SU-DHL-6 (cell line): ENCODE measurements at regions not wholly inside any gene's neighbourhood (a gene's known extent, or its start where the extent isn't known, plus 50 kb on each side); places are given as distances from the start of the nearest gene placed in this dataset.

Source experiments
- H2AFZ ChIP-seq: fragments of 200-600 bp; sonication (generic); 2 replicates; pipeline ENCODE4 v1.6.1; 2014; ENCODE audit warnings: low read depth, mild to moderate bottlenecking, moderate library complexity, mixed read lengths, antibody characterized with exemption, low read length; ENCODE audit not compliant: severe bottlenecking
- H3F3A ChIP-seq: fragments of 200-600 bp; shearing (Covaris generic); 2 replicates; pipeline ENCODE4 v1.6.0; 2016; ENCODE audit warnings: antibody characterized with exemption, mild to moderate bottlenecking; ENCODE audit not compliant: insufficient read depth
- H3K27ac ChIP-seq: fragments of 200-600 bp; sonication (generic); 2 replicates; pipeline ENCODE4 v1.5.1; 2016; ENCODE audit warnings: low read depth, mild to moderate bottlenecking, low read length, moderate library complexity, mixed read lengths
- H3K27me3 ChIP-seq: fragments of 200-600 bp; sonication (generic), shearing (Covaris generic); 2 replicates; pipeline ENCODE4 v1.6.0; 2014; ENCODE audit warnings: mild to moderate bottlenecking, low read length
- H3K36me3 ChIP-seq: fragments of 200-600 bp; sonication (generic); 2 replicates; pipeline ENCODE4 v1.6.1; 2014; ENCODE audit warnings: mild to moderate bottlenecking, low read length, mixed read lengths
- H3K4me2 ChIP-seq: fragments of 300-600, 200-600 bp; shearing (Covaris generic), sonication (generic); 2 replicates; pipeline ENCODE4 v1.6.0; 2014; ENCODE audit warnings: low read length, low read depth, mild to moderate bottlenecking; ENCODE audit not compliant: poor library complexity, severe bottlenecking
- H3K4me3 ChIP-seq: fragments of 200-600 bp; sonication (generic); 2 replicates; pipeline ENCODE4 v1.5.1; 2014; ENCODE audit warnings: antibody characterized with exemption, low read length, mild to moderate bottlenecking, mixed read lengths; ENCODE audit not compliant: insufficient read depth, poor library complexity, severe bottlenecking
- H3K79me2 ChIP-seq: fragments of 200-600 bp; sonication (generic); 2 replicates; pipeline ENCODE4 v1.6.1; 2014; ENCODE audit warnings: mild to moderate bottlenecking, low read length, moderate library complexity; ENCODE audit not compliant: insufficient read depth
- H3K9ac ChIP-seq: fragments of 200-600 bp; sonication (generic); 2 replicates; pipeline ENCODE4 v1.7.0; 2014; ENCODE audit warnings: mild to moderate bottlenecking, low read length
- H3K9me2 ChIP-seq: fragments of 200-600 bp; sonication (generic); replicated peaks from 2 replicates; pipeline ENCODE4 v1.6.1; 2014; ENCODE audit warnings: low read length; ENCODE audit not compliant: insufficient read depth
- H3K9me3 ChIP-seq: fragments of 200-600 bp; sonication (generic); 2 replicates; pipeline ENCODE4 v1.6.1; 2014; ENCODE audit warnings: low read length, mixed read lengths; ENCODE audit not compliant: insufficient read depth
- H4K20me1 ChIP-seq: fragments of 200-600 bp; sonication (generic); 2 replicates; pipeline ENCODE4 v1.6.1; 2014; ENCODE audit warnings: low read depth, mild to moderate bottlenecking, antibody characterized with exemption, low read length, moderate library complexity, mixed read lengths
- EZH2phosphoT487 ChIP-seq: fragments of 200-600 bp; sonication (generic), shearing (Covaris generic); conservative IDR thresholded peaks from 2 replicates; pipeline ENCODE4 v1.6.1; 2018; ENCODE audit warnings: mild to moderate bottlenecking, antibody characterized with exemption, low read length, moderate library complexity, mixed read lengths
- TF ChIP-seq, protein P1 (sequence below): fragments of 200-600 bp; sonication (generic); IDR thresholded peaks from one replicate; pipeline ENCODE4 v1.5.1; 2017; ENCODE audit warnings: antibody characterized with exemption, mild to moderate bottlenecking, low read length, moderate library complexity; ENCODE audit not compliant: insufficient read depth, poor library complexity, severe bottlenecking

DNA sequence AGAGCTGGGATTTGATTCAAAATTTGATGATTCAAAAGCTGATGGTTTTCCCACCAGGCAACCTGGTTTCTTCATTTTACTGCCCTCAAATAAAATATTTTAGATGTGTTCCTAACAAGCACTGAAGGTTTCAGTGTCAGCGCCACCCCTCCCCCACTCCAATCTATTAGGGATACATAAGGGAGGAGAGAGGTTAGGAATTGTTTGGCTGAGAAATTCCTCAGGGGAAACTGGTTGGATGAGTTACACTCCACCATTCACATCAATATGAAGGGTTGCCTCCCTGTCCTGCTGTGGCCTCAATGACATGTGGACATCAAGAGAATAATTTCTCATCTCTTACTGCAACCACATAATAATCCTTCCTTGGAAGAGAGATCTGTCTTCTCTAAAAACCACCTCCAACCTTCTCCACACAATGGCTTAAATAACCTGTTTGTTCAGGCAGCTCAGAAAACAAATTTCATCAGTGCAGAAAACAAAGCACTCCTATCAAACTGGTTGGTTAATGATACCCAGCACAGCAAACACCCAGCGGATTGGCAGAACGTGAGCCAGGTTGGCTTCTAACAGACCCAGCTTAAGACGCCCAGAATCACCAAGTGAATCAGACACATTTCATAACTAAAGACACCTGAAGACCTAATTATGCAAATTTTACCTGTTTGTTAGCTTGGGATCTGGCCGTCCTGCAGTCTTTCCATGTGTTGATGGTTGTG lies 136.0 kb upstream of the SGK1 start:
- no peaks in the 10 kb centered on the region for H4K20me1 ChIP-seq
- H2AFZ ChIP-seq: no peak overlapping the region
- H3K36me3 ChIP-seq: no peaks in the 10 kb centered on the region
- no peak overlapping the region for H3K9ac ChIP-seq
- H3K9me2 ChIP-seq: no peaks in the 10 kb centered on the region
- no peak overlapping the region for H3K27ac ChIP-seq
- H3K79me2 ChIP-seq: no peaks in the 10 kb centered on the region
- TF ChIP-seq, protein P1, sequence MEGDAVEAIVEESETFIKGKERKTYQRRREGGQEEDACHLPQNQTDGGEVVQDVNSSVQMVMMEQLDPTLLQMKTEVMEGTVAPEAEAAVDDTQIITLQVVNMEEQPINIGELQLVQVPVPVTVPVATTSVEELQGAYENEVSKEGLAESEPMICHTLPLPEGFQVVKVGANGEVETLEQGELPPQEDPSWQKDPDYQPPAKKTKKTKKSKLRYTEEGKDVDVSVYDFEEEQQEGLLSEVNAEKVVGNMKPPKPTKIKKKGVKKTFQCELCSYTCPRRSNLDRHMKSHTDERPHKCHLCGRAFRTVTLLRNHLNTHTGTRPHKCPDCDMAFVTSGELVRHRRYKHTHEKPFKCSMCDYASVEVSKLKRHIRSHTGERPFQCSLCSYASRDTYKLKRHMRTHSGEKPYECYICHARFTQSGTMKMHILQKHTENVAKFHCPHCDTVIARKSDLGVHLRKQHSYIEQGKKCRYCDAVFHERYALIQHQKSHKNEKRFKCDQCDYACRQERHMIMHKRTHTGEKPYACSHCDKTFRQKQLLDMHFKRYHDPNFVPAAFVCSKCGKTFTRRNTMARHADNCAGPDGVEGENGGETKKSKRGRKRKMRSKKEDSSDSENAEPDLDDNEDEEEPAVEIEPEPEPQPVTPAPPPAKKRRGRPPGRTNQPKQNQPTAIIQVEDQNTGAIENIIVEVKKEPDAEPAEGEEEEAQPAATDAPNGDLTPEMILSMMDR: no peak
- TF ChIP-seq EZH2phosphoT487: no peak
- no peaks in the 10 kb centered on the region for H3F3A ChIP-seq
- no peak overlapping the region for H3K4me2 ChIP-seq
- H3K9me3 ChIP-seq: no peaks in the 10 kb centered on the region
- H3K4me3 ChIP-seq: no peak overlapping the region
- H3K27me3 ChIP-seq: no peaks in the 10 kb centered on the region

DNA sequence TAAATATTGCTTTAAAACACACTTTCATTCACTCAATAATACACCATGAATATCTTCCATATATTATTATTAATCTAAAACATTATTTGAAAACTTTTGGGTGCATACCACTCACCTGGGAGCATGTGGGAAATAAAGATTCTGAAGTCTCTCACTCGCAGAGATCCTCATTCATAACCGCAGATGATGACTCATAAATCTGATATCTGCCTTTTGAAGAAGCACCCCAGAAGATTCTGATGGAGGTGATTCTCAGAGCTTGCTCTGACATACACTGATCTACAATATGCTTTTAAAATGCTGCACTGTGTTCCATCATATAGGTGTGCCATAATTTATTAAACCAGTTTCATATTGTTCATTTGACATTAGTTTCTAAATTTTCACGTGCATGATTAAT lies 135.0 kb upstream of the SGK1 start:
- H4K20me1 ChIP-seq: no peaks in the 10 kb centered on the region
- H3K9me2 ChIP-seq: no peaks in the 10 kb centered on the region
- no peak overlapping the region for H3K4me2 ChIP-seq
- no peaks in the 10 kb centered on the region for H3F3A ChIP-seq
- H3K27ac ChIP-seq: no peak overlapping the region
- no peaks in the 10 kb centered on the region for H3K79me2 ChIP-seq
- no peaks in the 10 kb centered on the region for H3K36me3 ChIP-seq
- no peak overlapping the region for H3K4me3 ChIP-seq
- H3K9me3 ChIP-seq: no peaks in the 10 kb centered on the region
- no peak overlapping the region for H2AFZ ChIP-seq
- TF ChIP-seq, protein P1: no peak
- TF ChIP-seq EZH2phosphoT487: no peak
- no peak overlapping the region for H3K9ac ChIP-seq
- no peaks in the 10 kb centered on the region for H3K27me3 ChIP-seq

DNA sequence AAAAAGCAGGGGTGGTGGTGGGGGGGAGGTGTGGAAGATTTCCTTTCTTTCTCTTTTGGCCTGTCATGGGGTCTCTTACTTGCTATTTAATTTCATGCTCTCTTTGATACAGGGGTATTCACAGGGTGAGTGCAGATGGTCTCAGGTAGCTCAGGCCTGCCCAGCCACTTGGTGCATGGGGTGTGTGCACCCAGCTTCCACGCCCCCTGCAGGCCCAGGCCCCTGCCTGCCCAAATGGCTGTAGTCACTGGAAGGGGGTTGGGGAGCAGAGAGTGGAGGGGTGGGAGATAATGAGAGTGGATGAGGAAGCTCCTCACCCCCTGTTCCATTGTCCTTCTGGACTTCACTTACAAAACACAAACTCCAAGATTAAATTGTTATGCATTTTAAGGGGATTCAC lies 133.6 kb upstream of the SGK1 start:
- H3K4me2 ChIP-seq: no peak overlapping the region
- no peak for TF ChIP-seq EZH2phosphoT487
- TF ChIP-seq, protein P1: no peak
- no peaks in the 10 kb centered on the region for H3K79me2 ChIP-seq
- H3F3A ChIP-seq: no peaks in the 10 kb centered on the region
- H3K27ac ChIP-seq: no peak overlapping the region
- no peaks in the 10 kb centered on the region for H3K9me3 ChIP-seq
- H3K27me3 ChIP-seq: no peaks in the 10 kb centered on the region
- no peaks in the 10 kb centered on the region for H4K20me1 ChIP-seq
- H2AFZ ChIP-seq: no peak overlapping the region
- H3K36me3 ChIP-seq: no peaks in the 10 kb centered on the region
- no peak overlapping the region for H3K4me3 ChIP-seq
- H3K9ac ChIP-seq: no peak overlapping the region
- H3K9me2 ChIP-seq: no peaks in the 10 kb centered on the region
